HCT116 (cell line): ENCODE measurements at regions not wholly inside any gene's neighbourhood (a gene's known extent, or its start where the extent isn't known, plus 50 kb on each side); places are given as distances from the start of the nearest gene placed in this dataset.

Experiments used
- ATAC-seq: fragments of 200-7000 bp; cut with Tn5 transposase; 2 replicates; pipeline ENCODE4 v1.9.1; 2020; ENCODE audit warnings: mild to moderate bottlenecking, moderate library complexity
- BruUV-seq: library from RNA; stranded (reverse); fragments of 400-500 nt; replicated peaks from 2 replicates; lab custom pipeline; 2021; lab: Mats Ljungman, UMichigan
- CTCF ChIA-PET: fragments of 300-600 bp; sonication (Branson Sonifier 250); formaldehyde crosslinking; loops from one replicate; lab custom pipeline; 2021; ENCODE audit warnings: antibody characterized with exemption; lab: Charles Lee
- POLR2A ChIA-PET: fragments of 300-600, 350-600 bp; sonication (Branson Sonifier 250); formaldehyde crosslinking; loops from one replicate; lab custom pipeline; 2021; ENCODE audit warnings: antibody characterized with exemption; lab: Charles Lee
- RAD21 ChIA-PET, 2 experiments: fragments of 300-600 bp; sonication (Branson Sonifier 250); formaldehyde crosslinking; loops; one replicate each; lab custom pipeline; 2023; ENCODE audit warnings: low total read pairs in 2 of 2; ENCODE audit not compliant: uncharacterized antibody in 2 of 2, unreplicated experiment in 2 of 2, low non-redundant PET in 1 of 2; lab: Charles Lee
- DNase-seq: peaks from one replicate; pipeline ENCODE4 v3.0.0-alpha.2; 2010; ENCODE audit warnings: low read depth, low spot score
- H2AFZ ChIP-seq: fragments of 200-600 bp; shearing (Covaris generic), sonication (generic); 2 replicates; pipeline ENCODE4 v1.6.1; 2017; ENCODE audit warnings: low read depth, mixed run types, mixed read lengths, antibody characterized with exemption, low read length; ENCODE audit not compliant: poor library complexity, severe bottlenecking
- H3K27ac ChIP-seq: 2 replicates; pipeline ENCODE4 v1.5.1; 2012; ENCODE audit warnings: low read depth, low read length
- H3K27me3 ChIP-seq: fragments of 200-600 bp; sonication (generic); 2 replicates; pipeline ENCODE4 v1.6.1; 2016; ENCODE audit warnings: mixed run types, low read length, mixed read lengths; ENCODE audit not compliant: insufficient read depth
- H3K36me3 ChIP-seq, 2 experiments: fragments of 200-500 bp in 1 of 2; fragments of 200-600 bp in 1 of 2; sonication (Bioruptor generic) in 1 of 2; sonication (generic) in 1 of 2; 2 replicates each; pipeline versions ENCODE4 v1.5.1 to v1.6.1; 2014 to 2016; ENCODE audit warnings: low read length in 2 of 2, inconsistent platforms in 1 of 2, mixed read lengths in 1 of 2, mixed run types in 1 of 2; ENCODE audit not compliant: insufficient read depth in 2 of 2, control insufficient read depth in 1 of 2
- H3K4me1 ChIP-seq, 2 experiments: fragments of 200-600 bp in 1 of 2; sonication (generic) in 1 of 2; 2 replicates each; pipeline versions ENCODE4 v1.5.1 to v1.6.1; 2012 to 2017; ENCODE audit warnings: low read length in 2 of 2, inconsistent platforms in 1 of 2, mild to moderate bottlenecking in 1 of 2, mixed read lengths in 1 of 2, mixed run types in 1 of 2, moderate library complexity in 1 of 2; ENCODE audit not compliant: insufficient read depth in 2 of 2, control insufficient read depth in 1 of 2
- H3K4me2 ChIP-seq: fragments of 200-600 bp; sonication (generic); 2 replicates; pipeline ENCODE4 v1.6.1; 2017; ENCODE audit warnings: mixed run types, low read length, mixed read lengths
- H3K4me3 ChIP-seq, 2 experiments: fragments of 200-600 bp in 1 of 2; sonication (generic) in 1 of 2; replicated peaks in 1 of 2; 2 replicates each; pipeline ENCODE4 v1.5.1; 2011 to 2016; ENCODE audit warnings: low read length in 2 of 2, control low read depth in 1 of 2, low read depth in 1 of 2, mild to moderate bottlenecking in 1 of 2, mixed read lengths in 1 of 2, mixed run types in 1 of 2
- H3K79me2 ChIP-seq: fragments of 200-600 bp; sonication (generic); 2 replicates; pipeline ENCODE4 v1.6.1; 2017; ENCODE audit warnings: mild to moderate bottlenecking, mixed run types, low read length, moderate library complexity, mixed read lengths; ENCODE audit not compliant: insufficient read depth
- H3K9ac ChIP-seq: fragments of 200-600 bp; sonication (generic); 2 replicates; pipeline ENCODE4 v1.6.1; 2016; ENCODE audit warnings: low read length, mixed read lengths
- H3K9me2 ChIP-seq: fragments of 200-600 bp; sonication (generic), shearing (Covaris generic); 2 replicates; pipeline ENCODE4 v1.6.1; 2017; ENCODE audit warnings: mixed run types, mild to moderate bottlenecking, moderate library complexity; ENCODE audit not compliant: insufficient read depth
- H3K9me3 ChIP-seq, 2 experiments: fragments of 200-500 bp in 1 of 2; fragments of 200-600 bp in 1 of 2; sonication (Bioruptor generic) in 1 of 2; sonication (generic) in 1 of 2; 2 replicates each; pipeline ENCODE4 v1.6.1; 2014 to 2017; ENCODE audit warnings: low read length in 2 of 2, mixed read lengths in 2 of 2, inconsistent platforms in 1 of 2, low read depth in 1 of 2, mild to moderate bottlenecking in 1 of 2, mixed run types in 1 of 2, moderate library complexity in 1 of 2; ENCODE audit not compliant: control insufficient read depth in 1 of 2, insufficient read depth in 1 of 2
- H4K20me1 ChIP-seq: fragments of 200-600 bp; sonication (generic), shearing (Covaris generic); 2 replicates; pipeline ENCODE4 v1.6.1; 2017; ENCODE audit warnings: mixed run types, mild to moderate bottlenecking, moderate library complexity; ENCODE audit not compliant: insufficient read depth
- CBX3 ChIP-seq: IDR thresholded peaks from 2 replicates; pipeline ENCODE4 v1.6.1; 2012; ENCODE audit warnings: low read depth
- CEBPB ChIP-seq: IDR thresholded peaks from 2 replicates; pipeline ENCODE4 v1.6.1; 2012; ENCODE audit warnings: low read depth
- ELF1 ChIP-seq: IDR thresholded peaks from 2 replicates; pipeline ENCODE4 v1.6.1; 2012; ENCODE audit warnings: low read depth, borderline replicate concordance
- EZH2 ChIP-seq: fragments of 200-600 bp; sonication (generic); IDR thresholded peaks from 2 replicates; pipeline ENCODE4 v1.6.1; 2017; ENCODE audit warnings: antibody characterized with exemption, mixed run types
- RAD21 ChIP-seq: IDR thresholded peaks from 2 replicates; pipeline ENCODE4 v1.6.1; 2012; ENCODE audit warnings: low read depth, mild to moderate bottlenecking
- SIN3A ChIP-seq: IDR thresholded peaks from 2 replicates; pipeline ENCODE4 v1.6.1; 2012; ENCODE audit warnings: low read depth
- SRF ChIP-seq: IDR thresholded peaks from 2 replicates; pipeline ENCODE4 v1.6.1; 2012; ENCODE audit warnings: low read depth
- TCF7L2 ChIP-seq: IDR thresholded peaks from 2 replicates; pipeline ENCODE4 v1.7.0; 2011; ENCODE audit warnings: borderline replicate concordance, inconsistent platforms; ENCODE audit not compliant: insufficient read depth, insufficient read length; ENCODE audit errors: extremely low read depth
- YY1 ChIP-seq: IDR thresholded peaks from 2 replicates; pipeline ENCODE4 v1.6.1; 2011; ENCODE audit warnings: low read length, low read depth, moderate library complexity, mild to moderate bottlenecking; ENCODE audit not compliant: insufficient replicate concordance; ENCODE audit errors: extremely low read depth
- ZFX ChIP-seq: fragments of 450-650 bp; IDR thresholded peaks from 2 replicates; pipeline ENCODE4 v1.6.1; 2017
- intact Hi-C: fragments of 100-400 bp; cut with micrococcal nuclease; formaldehyde crosslinking; loops from 2 replicates; pipeline ENCODE4 v1.10.0; 2022
- TF ChIP-seq, protein P1 (sequence below): IDR thresholded peaks from 2 replicates; pipeline ENCODE4 v1.6.1; 2011; ENCODE audit warnings: mild to moderate bottlenecking, low read length, moderate library complexity; ENCODE audit not compliant: insufficient replicate concordance; ENCODE audit errors: extremely low read depth
- TF ChIP-seq, protein P2 (sequence below): IDR thresholded peaks from 2 replicates; pipeline ENCODE4 v1.6.1; 2012

DNA sequence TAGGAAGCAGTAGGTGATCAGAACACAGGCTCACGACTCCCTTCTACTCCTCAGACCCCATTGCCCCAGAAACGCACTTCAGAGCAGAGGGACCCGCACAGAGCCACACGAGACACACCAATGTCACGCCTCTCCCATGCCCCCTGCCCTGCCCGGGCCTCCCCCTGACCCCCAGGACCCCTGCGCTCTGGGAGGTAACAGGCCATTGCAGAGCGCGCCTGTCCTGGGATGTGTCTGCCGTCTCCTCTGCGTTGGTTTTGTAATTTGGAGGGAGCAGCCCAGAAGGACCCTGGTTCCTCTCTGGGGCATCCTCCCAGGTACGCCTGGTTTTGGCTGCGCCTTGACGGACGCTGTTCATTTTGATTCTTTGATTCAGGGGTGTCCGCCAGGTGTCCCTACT, 85.4 kb downstream of the UNCX start:
- CTCF ChIA-PET, result no interaction called here
- Histone ChIP-seq H3K79me2 (no peaks in the 10 kb centered on the region), H3K27me3 (no peaks in the 10 kb centered on the region), H3K4me2 (no peak overlapping the region), H3K9me3 (no peaks in the 10 kb centered on the region), H3K9me2 (no peaks in the 10 kb centered on the region), H3K27ac (no peak overlapping the region), H3K4me1 (no peaks in the 10 kb centered on the region), H3K4me3 (no peak overlapping the region), H3K9ac (no peak overlapping the region), H4K20me1 (no peaks in the 10 kb centered on the region), H2AFZ (no peak overlapping the region), H3K36me3 (no peaks in the 10 kb centered on the region)
- TF ChIP-seq, protein P1, sequence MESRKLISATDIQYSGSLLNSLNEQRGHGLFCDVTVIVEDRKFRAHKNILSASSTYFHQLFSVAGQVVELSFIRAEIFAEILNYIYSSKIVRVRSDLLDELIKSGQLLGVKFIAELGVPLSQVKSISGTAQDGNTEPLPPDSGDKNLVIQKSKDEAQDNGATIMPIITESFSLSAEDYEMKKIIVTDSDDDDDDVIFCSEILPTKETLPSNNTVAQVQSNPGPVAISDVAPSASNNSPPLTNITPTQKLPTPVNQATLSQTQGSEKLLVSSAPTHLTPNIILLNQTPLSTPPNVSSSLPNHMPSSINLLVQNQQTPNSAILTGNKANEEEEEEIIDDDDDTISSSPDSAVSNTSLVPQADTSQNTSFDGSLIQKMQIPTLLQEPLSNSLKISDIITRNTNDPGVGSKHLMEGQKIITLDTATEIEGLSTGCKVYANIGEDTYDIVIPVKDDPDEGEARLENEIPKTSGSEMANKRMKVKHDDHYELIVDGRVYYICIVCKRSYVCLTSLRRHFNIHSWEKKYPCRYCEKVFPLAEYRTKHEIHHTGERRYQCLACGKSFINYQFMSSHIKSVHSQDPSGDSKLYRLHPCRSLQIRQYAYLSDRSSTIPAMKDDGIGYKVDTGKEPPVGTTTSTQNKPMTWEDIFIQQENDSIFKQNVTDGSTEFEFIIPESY, result no peak
- TF ChIP-seq CBX3, result no peak
- TF ChIP-seq SRF, result no peak
- TF ChIP-seq EZH2, result no peak
- TF ChIP-seq, protein P2, sequence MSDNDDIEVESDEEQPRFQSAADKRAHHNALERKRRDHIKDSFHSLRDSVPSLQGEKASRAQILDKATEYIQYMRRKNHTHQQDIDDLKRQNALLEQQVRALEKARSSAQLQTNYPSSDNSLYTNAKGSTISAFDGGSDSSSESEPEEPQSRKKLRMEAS, result no peak
- no peak for TF ChIP-seq CEBPB
- no peak for TF ChIP-seq TCF7L2
- TF ChIP-seq YY1, result no peak
- TF ChIP-seq RAD21, result no peak
- TF ChIP-seq ZFX, result no peak
- TF ChIP-seq SIN3A, result no peak
- no peak for TF ChIP-seq ELF1
- POLR2A ChIA-PET, result no interaction called here
- no peak for DNase-seq
- ATAC-seq, result no peak
- no TSS peak for BruUV-seq
- RAD21 ChIA-PET, result no interaction called here
- intact Hi-C loops, result no loop called here
